ENCODE measurements at regions not wholly inside any gene's neighbourhood (a gene's known extent, or its start where the extent isn't known, plus 50 kb on each side); places are given as distances from the start of the nearest gene placed in this dataset.

- Histone ChIP-seq H3K4me1 (ENCODE audit: control insufficient read depth, insufficient read depth, low read length) (no peaks in the 10 kb centered on the region), H4K20me1 (ENCODE audit: control insufficient read depth, insufficient read depth) (no peaks in the 10 kb centered on the region), H2AFZ (ENCODE audit: control insufficient read depth, low read depth, low read length) (no peak overlapping the region), H3K27ac (ENCODE audit: control insufficient read depth, insufficient read depth) (no peak overlapping the region), H3K4me3 (no peak overlapping the region), H3K79me2 (ENCODE audit: control insufficient read depth, insufficient read depth, low read length) (no peaks in the 10 kb centered on the region), H3K36me3 (ENCODE audit: control insufficient read depth in 2 of 2, insufficient read depth in 2 of 2, low read length in 1 of 2) (no peaks in the 10 kb centered on the region), H3K9ac (ENCODE audit: control insufficient read depth, insufficient read depth, low read length) (no peak overlapping the region), H3K27me3 (replicated peaks in 1 of 2; ENCODE audit: control insufficient read depth in 2 of 2, insufficient read depth in 2 of 2, low read length in 1 of 2) (no peaks in the 10 kb centered on the region), H3K4me2 (ENCODE audit: control insufficient read depth, insufficient read depth) (no peak overlapping the region), H3K9me3 (replicated peaks; ENCODE audit: control insufficient read depth, insufficient read depth, low read length) (no peaks in the 10 kb centered on the region)
- ChIA-PET POLR2A (no interaction called here), RAD21 (ENCODE audit: unreplicated experiment) (no interaction called here), SMC1A (ENCODE audit: uncharacterized antibody, unreplicated experiment) (no interaction called here), CTCF (no interaction called here)
- TF ChIP-seq NFXL1 (IDR thresholded peaks at IDR 0.05; ENCODE audit: borderline replicate concordance) (no peak), FOXM1 (IDR thresholded peaks at IDR 0.05; ENCODE audit: low read depth, low read length) (no peak)
- 51% methylated on average over 9 of the region's 9 CpGs for WGBS (ENCODE audit: insufficient coverage, insufficient replicate concordance, low lambda C conversion rate, missing lambda C conversion rate)
- intact Hi-C loops (cut with micrococcal nuclease; ENCODE audit: unreplicated experiment) (no loop called here), in situ Hi-C loops (cut with MboI) (no loop called here)
- no peak for DNase-seq (ENCODE audit: low read depth, low spot score)
- ATAC-seq, result no peak
- FAIRE-seq, result no peak
- no TSS peak for BruUV-seq (replicated peaks)
Measured at GRCh38 chrX:5748586-5749150, 480.0 kb downstream of the NLGN4X start.

- no peak for FAIRE-seq
- in situ Hi-C loops (cut with MboI), result no loop called here
- BruUV-seq (replicated peaks), result no TSS peak
Measured at GRCh38 chrX:5746231-5746630, 482.4 kb downstream of the NLGN4X start.

More at GRCh38 chrX:5746231-5746630, 482.4 kb downstream of the NLGN4X start:
- ATAC-seq, result no peak
- no peaks in the 10 kb centered on the region for H3K9me3 ChIP-seq (replicated peaks; ENCODE audit: control insufficient read depth, insufficient read depth, low read length)
- no peaks in the 10 kb centered on the region for H3K27me3 ChIP-seq (replicated peaks in 1 of 2; ENCODE audit: control insufficient read depth in 2 of 2, insufficient read depth in 2 of 2, low read length in 1 of 2)
- 0% methylated on average over 4 of the region's 4 CpGs for WGBS (ENCODE audit: insufficient coverage, insufficient replicate concordance, low lambda C conversion rate, missing lambda C conversion rate)
- no peaks in the 10 kb centered on the region for H4K20me1 ChIP-seq (ENCODE audit: control insufficient read depth, insufficient read depth)
- RAD21 ChIA-PET (ENCODE audit: unreplicated experiment), result no interaction called here
- SMC1A ChIA-PET (ENCODE audit: uncharacterized antibody, unreplicated experiment), result no interaction called here
- H3K4me1 ChIP-seq (ENCODE audit: control insufficient read depth, insufficient read depth, low read length), result no peaks in the 10 kb centered on the region
- H2AFZ ChIP-seq (ENCODE audit: control insufficient read depth, low read depth, low read length), result no peak overlapping the region
- H3K4me2 ChIP-seq (ENCODE audit: control insufficient read depth, insufficient read depth), result no peak overlapping the region
- DNase-seq (ENCODE audit: low read depth, low spot score), result no peak
- no peak overlapping the region for H3K9ac ChIP-seq (ENCODE audit: control insufficient read depth, insufficient read depth, low read length)
- H3K79me2 ChIP-seq (ENCODE audit: control insufficient read depth, insufficient read depth, low read length), result no peaks in the 10 kb centered on the region
- no peaks in the 10 kb centered on the region for H3K36me3 ChIP-seq (ENCODE audit: control insufficient read depth in 2 of 2, insufficient read depth in 2 of 2, low read length in 1 of 2)
- POLR2A ChIA-PET, result no interaction called here
- CTCF ChIA-PET, result no interaction called here
- TF ChIP-seq GABPA (IDR thresholded peaks at IDR 0.05; ENCODE audit: low read depth) (no peak), RELA (IDR thresholded peaks at IDR 0.05; ENCODE audit: borderline replicate concordance, partially characterized antibody) (no peak), ATF7 (IDR thresholded peaks at IDR 0.05; ENCODE audit: low read depth) (no peak), TAF1 (IDR thresholded peaks at IDR 0.05; ENCODE audit: borderline replicate concordance, low read depth, low read length) (no peak), ELK1 (IDR thresholded peaks at IDR 0.05; ENCODE audit: low read depth, low read length) (no peak), STAT1 (conservative IDR thresholded peaks at IDR 0.05) (no peak), EGR1 (IDR thresholded peaks at IDR 0.05; ENCODE audit: borderline replicate concordance in 1 of 2, low read depth in 2 of 2, low read length in 2 of 2) (no peak), TCF12 (IDR thresholded peaks at IDR 0.05; ENCODE audit: low read depth, low read length) (no peak), TBL1XR1 (IDR thresholded peaks at IDR 0.05; ENCODE audit: low read depth, low read length) (no peak), MTA3 (IDR thresholded peaks at IDR 0.05; ENCODE audit: borderline replicate concordance, low read length) (no peak), TCF3 (IDR thresholded peaks at IDR 0.05; ENCODE audit: borderline replicate concordance, insufficient read depth, low read depth, low read length) (no peak), HDAC6 (IDR thresholded peaks at IDR 0.05; ENCODE audit: unreplicated experiment) (no peak), NFXL1 (IDR thresholded peaks at IDR 0.05; ENCODE audit: borderline replicate concordance) (no peak), RELB (IDR thresholded peaks at IDR 0.05; ENCODE audit: low read depth) (no peak), RAD51 (IDR thresholded peaks at IDR 0.05) (no peak), SIX5 (IDR thresholded peaks at IDR 0.05; ENCODE audit: low read depth, low read length, severe bottlenecking) (no peak), POLR2AphosphoS2 (IDR thresholded peaks at IDR 0.05; ENCODE audit: low read depth, low read length) (no peak)
- H3K27ac ChIP-seq (ENCODE audit: control insufficient read depth, insufficient read depth), result no peak overlapping the region
- no peak overlapping the region for H3K4me3 ChIP-seq
- intact Hi-C loops (cut with micrococcal nuclease; ENCODE audit: unreplicated experiment), result no loop called here

All from GM12878 (cell line).